SK-N-SH treated with all-trans-retinoic acid at 6 μM for 48 hours (cell line): ENCODE measurements at regions not wholly inside any gene's neighbourhood (a gene's known extent, or its start where the extent isn't known, plus 50 kb on each side); places are given as distances from the start of the nearest gene placed in this dataset.

Experiments
- CREB5 ChIP-seq: fragments of 250-450 bp; sonication (Bioruptor Pico); IDR thresholded peaks from 2 replicates; pipeline ENCODE4 v1.5.1; 2020; ENCODE audit warnings: low read depth, mild to moderate bottlenecking, moderate library complexity
- ESRRG ChIP-seq: fragments of 250-450 bp; sonication (Bioruptor Pico); IDR thresholded peaks from 2 replicates; pipeline ENCODE4 v1.6.1; 2021; ENCODE audit warnings: mild to moderate bottlenecking
- GLIS3 ChIP-seq: fragments of 250-450 bp; sonication (Bioruptor Pico); IDR thresholded peaks from 2 replicates; pipeline ENCODE4 v1.5.0; 2020; ENCODE audit warnings: mild to moderate bottlenecking, moderate library complexity
- OSR1 ChIP-seq: fragments of 250-450 bp; sonication (Bioruptor Pico); IDR thresholded peaks from 2 replicates; pipeline ENCODE4 v1.8.0; 2022; ENCODE audit warnings: moderate library complexity, mild to moderate bottlenecking, inconsistent platforms
- PATZ1 ChIP-seq: fragments of 250-450 bp; sonication (Bioruptor Pico); IDR thresholded peaks from 2 replicates; pipeline ENCODE4 v1.8.0; 2020; ENCODE audit warnings: mild to moderate bottlenecking, moderate library complexity, borderline replicate concordance
- ZFP3 ChIP-seq: fragments of 250-450 bp; sonication (Bioruptor Pico); IDR thresholded peaks from 2 replicates; pipeline ENCODE4 v1.5.0; 2020; ENCODE audit warnings: mild to moderate bottlenecking, moderate library complexity
- ZNF565 ChIP-seq: fragments of 450-650 bp; formaldehyde crosslinking; conservative IDR thresholded peaks from 2 replicates; pipeline ENCODE4 v1.5.0; 2020; ENCODE audit warnings: low read depth, mild to moderate bottlenecking, moderate library complexity

DNA sequence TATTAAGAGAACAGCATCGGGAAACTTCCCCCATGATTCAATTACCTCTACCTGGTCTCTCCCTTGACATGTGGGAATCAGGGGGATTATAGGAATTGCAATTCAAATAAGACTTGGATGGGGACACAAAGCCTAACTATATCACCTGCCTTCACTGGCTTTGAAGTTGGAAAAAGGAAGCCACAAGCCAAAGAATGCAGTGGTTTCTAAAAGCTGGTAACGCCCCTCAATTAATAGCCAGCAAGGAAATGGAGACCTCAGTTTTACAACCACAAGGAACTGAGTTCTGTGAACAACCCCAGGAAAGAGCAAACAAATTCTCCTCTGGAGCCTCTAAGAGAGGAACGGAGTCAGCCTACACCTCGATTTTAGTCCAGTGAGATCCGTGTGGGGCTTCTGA lies 244.1 kb downstream of the TFAP2A start:
- TF ChIP-seq ZFP3 (CRISPR knock-in tag) (no peak), CREB5 (CRISPR knock-in tag) (no peak), ZNF565 (CRISPR knock-in tag) (no peak), OSR1 (CRISPR knock-in tag) (no peak), PATZ1 (CRISPR knock-in tag) (no peak), ESRRG (CRISPR knock-in tag) (no peak), GLIS3 (CRISPR knock-in tag) (no peak)
